Gastrocnemius medialis (tissue), 4 donors: ENCODE measurements at regions not wholly inside any gene's neighbourhood (a gene's known extent, or its start where the extent isn't known, plus 50 kb on each side); places are given as distances from the start of the nearest gene placed in this dataset.

Experiments used
- POLR2A ChIP-seq, 2 donors: fragments of 450-650 bp; IDR thresholded peaks; one replicate each; pipeline ENCODE4 v1.6.1; 2017; ENCODE audit warnings: antibody characterized with exemption in 2 of 2, mild to moderate bottlenecking in 2 of 2, moderate library complexity in 2 of 2
- TF ChIP-seq, protein P1 (sequence below), 5 experiments: fragments of 450-650 bp in 3 of 5; fragments of 200-600 bp in 2 of 5; sonication (generic) in 2 of 5; IDR thresholded peaks in 4 of 5; conservative IDR thresholded peaks in 1 of 5; 1 replicate in 4 of 5; 2 replicates in 1 of 5; pipeline ENCODE4 v1.5.1; 2016 to 2019; ENCODE audit warnings: antibody characterized with exemption in 5 of 5, mild to moderate bottlenecking in 3 of 5, moderate library complexity in 3 of 5

GRCh38 chr2:122422384-122422991, 667.0 kb downstream of the TSN start:
- no peak for TF ChIP-seq POLR2A (IDR thresholded peaks at IDR 0.05)
- TF ChIP-seq, protein P1, sequence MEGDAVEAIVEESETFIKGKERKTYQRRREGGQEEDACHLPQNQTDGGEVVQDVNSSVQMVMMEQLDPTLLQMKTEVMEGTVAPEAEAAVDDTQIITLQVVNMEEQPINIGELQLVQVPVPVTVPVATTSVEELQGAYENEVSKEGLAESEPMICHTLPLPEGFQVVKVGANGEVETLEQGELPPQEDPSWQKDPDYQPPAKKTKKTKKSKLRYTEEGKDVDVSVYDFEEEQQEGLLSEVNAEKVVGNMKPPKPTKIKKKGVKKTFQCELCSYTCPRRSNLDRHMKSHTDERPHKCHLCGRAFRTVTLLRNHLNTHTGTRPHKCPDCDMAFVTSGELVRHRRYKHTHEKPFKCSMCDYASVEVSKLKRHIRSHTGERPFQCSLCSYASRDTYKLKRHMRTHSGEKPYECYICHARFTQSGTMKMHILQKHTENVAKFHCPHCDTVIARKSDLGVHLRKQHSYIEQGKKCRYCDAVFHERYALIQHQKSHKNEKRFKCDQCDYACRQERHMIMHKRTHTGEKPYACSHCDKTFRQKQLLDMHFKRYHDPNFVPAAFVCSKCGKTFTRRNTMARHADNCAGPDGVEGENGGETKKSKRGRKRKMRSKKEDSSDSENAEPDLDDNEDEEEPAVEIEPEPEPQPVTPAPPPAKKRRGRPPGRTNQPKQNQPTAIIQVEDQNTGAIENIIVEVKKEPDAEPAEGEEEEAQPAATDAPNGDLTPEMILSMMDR (IDR thresholded peaks at IDR 0.05 in 4 of 5, conservative IDR thresholded peaks at IDR 0.05 in 1 of 5), result no peak
